ENCODE measurements at regions not wholly inside any gene's neighbourhood (a gene's known extent, or its start where the extent isn't known, plus 50 kb on each side); places are given as distances from the start of the nearest gene placed in this dataset.

GRCh38 chr11:29707924-29708323 lies 308.9 kb downstream of the KCNA4 start:
- Mint-ChIP-seq H3K4me3 (ENCODE audit: low read depth, unreplicated experiment) (no peak overlapping the region), H3K9me3 (ENCODE audit: low read depth, unreplicated experiment) (peaks cover 8% of the 10 kb centered on the region), H3K36me3 (ENCODE audit: insufficient read depth, unreplicated experiment) (no peaks in the 10 kb centered on the region), H3K27me3 (ENCODE audit: unreplicated experiment) (no peaks in the 10 kb centered on the region), H3K27ac (ENCODE audit: unreplicated experiment) (no peak overlapping the region), H3K4me1 (ENCODE audit: low read depth, unreplicated experiment) (no peaks in the 10 kb centered on the region)
- no TSS peak for BruUV-seq (replicated peaks)
- no peak for TF ChIP-seq CTCF (IDR thresholded peaks at IDR 0.05; ENCODE audit: unreplicated experiment)
- DNase-seq = no peak
- intact Hi-C loops (cut with micrococcal nuclease; ENCODE audit: unreplicated experiment) = no loop called here
- CTCF ChIA-PET = interaction anchor here (0.6 kb wide), 1 partner anchor 1111 kb away, joined by 3 read pairs; no protein-coding TSS in a partner anchor

- peaks cover 8% of the 10 kb centered on the region for H3K9me3 Mint-ChIP-seq (ENCODE audit: low read depth, unreplicated experiment)
- H3K4me1 Mint-ChIP-seq (ENCODE audit: low read depth, unreplicated experiment) = no peaks in the 10 kb centered on the region
- no TSS peak for BruUV-seq (replicated peaks)
- intact Hi-C loops (cut with micrococcal nuclease; ENCODE audit: unreplicated experiment) = no loop called here
- no peak for TF ChIP-seq CTCF (IDR thresholded peaks at IDR 0.05; ENCODE audit: unreplicated experiment)
- H3K27me3 Mint-ChIP-seq (ENCODE audit: unreplicated experiment) = no peaks in the 10 kb centered on the region
- CTCF ChIA-PET = no interaction called here
- no peak overlapping the region for H3K27ac Mint-ChIP-seq (ENCODE audit: unreplicated experiment)
- no peak for DNase-seq
- no peaks in the 10 kb centered on the region for H3K36me3 Mint-ChIP-seq (ENCODE audit: insufficient read depth, unreplicated experiment)
- no peak overlapping the region for H3K4me3 Mint-ChIP-seq (ENCODE audit: low read depth, unreplicated experiment)
Measured at GRCh38 chr11:29685361-29685760, 331.5 kb downstream of the KCNA4 start.

- no TSS peak for BruUV-seq (replicated peaks)
- CTCF ChIA-PET = no interaction called here
Measured at GRCh38 chr11:29682856-29683255, 334.0 kb downstream of the KCNA4 start.

GRCh38 chr11:29679996-29680395 lies 336.8 kb downstream of the KCNA4 start:
- H3K4me1 Mint-ChIP-seq (ENCODE audit: low read depth, unreplicated experiment) = no peaks in the 10 kb centered on the region
- no TSS peak for BruUV-seq (replicated peaks)
- no peak for DNase-seq
- H3K27me3 Mint-ChIP-seq (ENCODE audit: unreplicated experiment) = no peaks in the 10 kb centered on the region
- peaks cover 3% of the 10 kb centered on the region for H3K9me3 Mint-ChIP-seq (ENCODE audit: low read depth, unreplicated experiment)
- CTCF ChIA-PET = no interaction called here
- no peak for TF ChIP-seq CTCF (IDR thresholded peaks at IDR 0.05; ENCODE audit: unreplicated experiment)
- no peak overlapping the region for H3K27ac Mint-ChIP-seq (ENCODE audit: unreplicated experiment)
- H3K4me3 Mint-ChIP-seq (ENCODE audit: low read depth, unreplicated experiment) = no peak overlapping the region
- intact Hi-C loops (cut with micrococcal nuclease; ENCODE audit: unreplicated experiment) = no loop called here
- H3K36me3 Mint-ChIP-seq (ENCODE audit: insufficient read depth, unreplicated experiment) = no peaks in the 10 kb centered on the region

More at GRCh38 chr11:29682856-29683255, 334.0 kb downstream of the KCNA4 start:
- no peaks in the 10 kb centered on the region for H3K4me1 Mint-ChIP-seq (ENCODE audit: low read depth, unreplicated experiment)
- no peaks in the 10 kb centered on the region for H3K36me3 Mint-ChIP-seq (ENCODE audit: insufficient read depth, unreplicated experiment)
- peaks cover 7% of the 10 kb centered on the region for H3K9me3 Mint-ChIP-seq (ENCODE audit: low read depth, unreplicated experiment)
- intact Hi-C loops (cut with micrococcal nuclease; ENCODE audit: unreplicated experiment) = no loop called here
- H3K4me3 Mint-ChIP-seq (ENCODE audit: low read depth, unreplicated experiment) = no peak overlapping the region
- H3K27me3 Mint-ChIP-seq (ENCODE audit: unreplicated experiment) = no peaks in the 10 kb centered on the region
- TF ChIP-seq CTCF (IDR thresholded peaks at IDR 0.05; ENCODE audit: unreplicated experiment) = no peak
- no peak for DNase-seq
- no peak overlapping the region for H3K27ac Mint-ChIP-seq (ENCODE audit: unreplicated experiment)

Measured in Calu3 (cell line).